ENCODE measurements at regions not wholly inside any gene's neighbourhood (a gene's known extent, or its start where the extent isn't known, plus 50 kb on each side); places are given as distances from the start of the nearest gene placed in this dataset.
"Not testable (repeated sequence)": the region's sequence is repeated elsewhere in the genome, so short reads cannot be mapped to it uniquely, and the experiment has no call there.

DNA sequence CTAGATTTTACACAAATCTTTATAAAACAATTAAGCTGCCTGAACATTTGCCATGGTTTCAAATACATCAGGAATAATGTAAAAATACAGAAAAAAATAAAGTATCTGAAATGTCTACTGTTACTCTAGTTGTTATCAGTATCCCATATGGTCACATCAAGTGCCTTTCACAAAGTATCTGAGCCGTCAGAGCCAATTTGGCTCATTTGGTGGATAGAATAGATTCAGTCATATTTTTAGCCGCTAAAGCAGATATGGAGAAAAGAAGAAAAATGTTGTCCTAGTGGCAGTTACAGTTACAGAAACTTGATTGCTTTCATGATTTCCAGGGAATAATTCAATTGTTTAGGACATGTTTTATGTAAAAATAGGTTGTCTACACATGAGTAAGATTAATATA lies 641.1 kb downstream of the RAPGEF2 start:
- DNase-seq (ENCODE audit: low read depth), result no peak

DNA sequence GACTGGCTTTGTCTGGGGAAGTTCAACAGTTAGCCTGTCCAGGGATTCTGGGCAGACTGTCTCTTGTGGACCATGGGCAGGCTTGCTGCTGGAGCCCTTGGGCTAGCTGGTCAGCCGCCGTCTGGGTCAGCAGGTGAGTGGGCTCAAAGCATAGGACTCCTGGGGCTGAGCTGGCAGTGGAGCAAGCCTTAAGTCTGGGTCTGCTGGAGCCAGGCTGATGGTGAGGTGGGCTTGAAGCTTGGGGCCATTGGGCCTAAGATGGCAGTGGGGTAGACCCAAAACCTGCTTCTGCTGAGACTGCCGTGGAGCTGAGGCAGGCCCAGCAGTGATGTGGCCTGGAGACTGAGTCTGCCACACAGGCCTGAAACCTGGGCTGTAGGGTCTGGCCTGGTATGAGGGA lies 645.1 kb downstream of the RAPGEF2 start:
- DNase-seq (ENCODE audit: low read depth), result no peak

DNA sequence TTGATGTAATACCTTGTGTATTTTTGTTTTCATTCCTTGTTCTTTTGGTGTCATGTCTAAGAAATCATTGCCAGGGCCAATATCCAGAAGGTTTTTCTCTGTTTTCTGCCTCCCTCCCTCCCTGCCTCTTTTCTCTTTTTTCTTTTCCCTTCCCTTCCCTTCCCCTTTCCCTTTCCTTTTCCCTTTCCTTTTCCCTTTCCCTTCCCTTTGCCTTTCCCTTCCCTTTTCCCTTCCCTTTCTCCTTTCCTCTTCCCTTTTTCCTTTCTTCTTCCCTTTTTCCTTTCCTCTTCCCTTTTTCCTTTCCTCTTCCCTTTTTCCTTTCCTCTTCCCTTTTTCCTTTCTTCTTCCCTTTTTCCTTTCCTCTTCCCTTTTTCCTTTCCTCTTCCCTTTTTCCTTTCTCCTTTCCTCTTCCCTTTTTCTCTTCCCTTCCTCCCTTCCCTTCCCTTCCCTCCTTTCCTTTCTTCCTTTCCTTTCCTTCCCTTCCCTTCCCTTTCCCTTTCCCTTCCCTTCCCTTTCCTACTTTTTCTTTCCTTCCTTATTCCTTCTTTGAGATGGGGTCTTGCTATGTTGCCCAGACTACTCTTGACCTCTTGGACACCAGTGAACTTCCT lies 646.1 kb downstream of the RAPGEF2 start:
- DNase-seq (ENCODE audit: low read depth), result no peak

DNA sequence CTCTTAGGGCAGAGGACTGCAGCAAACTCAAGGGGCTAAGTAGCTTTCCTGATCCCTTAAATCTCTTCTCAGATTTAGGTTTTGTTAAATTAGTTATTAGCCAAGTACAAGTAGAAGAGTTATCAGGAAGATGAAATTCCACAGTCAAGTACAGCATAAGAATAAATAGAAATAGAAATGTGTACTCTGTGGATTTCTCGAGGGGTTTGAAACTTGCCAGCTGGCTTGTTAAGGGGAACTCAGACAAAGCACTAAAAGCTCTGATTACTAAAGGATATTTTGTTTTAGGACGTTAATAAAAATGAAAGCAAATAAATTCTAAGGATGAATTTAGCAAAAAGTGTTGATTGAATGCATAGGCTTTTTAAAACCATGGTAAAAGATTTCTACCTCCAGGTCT lies 654.6 kb downstream of the RAPGEF2 start:
- no peak for DNase-seq (ENCODE audit: low read depth)

DNA sequence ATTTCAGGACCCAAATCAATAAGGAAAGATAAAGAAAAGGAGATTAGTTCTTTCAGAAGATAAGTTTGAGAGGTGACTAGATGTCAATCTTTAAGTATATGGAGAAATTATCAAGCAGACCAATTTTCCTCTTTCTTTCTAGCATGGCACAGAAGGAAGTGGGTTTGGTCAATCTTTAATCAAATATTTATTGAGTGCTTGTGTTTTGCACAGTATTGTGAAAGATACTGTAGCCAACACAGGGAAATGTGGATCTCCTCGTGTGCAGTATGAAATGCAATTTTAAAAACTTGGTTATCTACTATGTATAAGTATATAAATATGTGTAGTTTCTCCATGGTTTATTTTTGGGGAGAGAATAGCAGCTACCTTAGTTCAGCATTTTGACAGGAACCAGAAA lies 655.2 kb downstream of the RAPGEF2 start:
- no peak for DNase-seq (ENCODE audit: low read depth)

DNA sequence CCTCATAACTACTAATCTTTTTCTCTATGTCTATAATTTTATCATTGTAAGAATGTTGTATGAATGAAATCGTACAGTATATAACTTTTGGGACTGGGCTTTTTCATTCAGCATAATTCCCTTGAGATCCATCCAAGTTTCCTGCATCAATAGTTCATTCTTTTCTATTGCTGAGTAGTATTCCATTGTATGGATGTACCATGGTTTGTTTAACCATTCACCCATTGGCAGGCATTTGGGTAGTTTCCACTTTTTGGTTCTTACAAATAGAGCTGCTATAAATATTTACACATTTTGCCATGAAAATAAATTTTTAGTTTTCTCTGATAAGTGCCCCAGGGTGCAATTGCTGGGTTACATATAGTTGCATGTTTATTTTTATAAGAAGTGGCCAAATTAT lies 659.8 kb downstream of the RAPGEF2 start:
- DNase-seq (ENCODE audit: low read depth), result no peak

DNA sequence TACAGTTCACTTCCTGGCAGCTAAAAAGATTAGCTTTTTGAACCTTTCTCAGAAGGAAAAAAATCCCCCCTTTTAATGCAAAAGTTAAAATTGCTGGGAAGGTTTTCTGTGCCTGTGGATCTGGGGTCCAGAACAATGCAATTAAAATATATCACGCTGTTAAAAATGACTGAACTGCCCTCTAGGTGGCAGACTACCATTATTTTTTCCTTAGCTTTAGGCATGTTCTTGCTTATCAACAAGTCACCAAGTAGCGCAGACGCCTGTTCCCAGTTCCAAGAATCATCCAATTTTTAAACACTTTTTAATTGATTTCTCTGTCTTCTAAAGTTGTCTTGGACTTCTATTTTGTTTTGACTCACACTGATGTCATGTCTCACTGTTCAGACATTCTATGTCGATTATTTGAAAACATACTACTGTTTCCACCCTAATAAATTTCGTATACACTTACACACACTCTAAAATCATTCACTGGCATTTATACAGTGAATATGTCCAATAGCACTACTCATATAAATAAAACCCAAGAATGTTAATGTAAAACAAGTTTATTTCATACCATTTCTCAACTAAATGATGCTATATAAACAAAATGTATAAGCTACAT lies 661.6 kb downstream of the RAPGEF2 start:
- no peak for DNase-seq (ENCODE audit: low read depth)

DNA sequence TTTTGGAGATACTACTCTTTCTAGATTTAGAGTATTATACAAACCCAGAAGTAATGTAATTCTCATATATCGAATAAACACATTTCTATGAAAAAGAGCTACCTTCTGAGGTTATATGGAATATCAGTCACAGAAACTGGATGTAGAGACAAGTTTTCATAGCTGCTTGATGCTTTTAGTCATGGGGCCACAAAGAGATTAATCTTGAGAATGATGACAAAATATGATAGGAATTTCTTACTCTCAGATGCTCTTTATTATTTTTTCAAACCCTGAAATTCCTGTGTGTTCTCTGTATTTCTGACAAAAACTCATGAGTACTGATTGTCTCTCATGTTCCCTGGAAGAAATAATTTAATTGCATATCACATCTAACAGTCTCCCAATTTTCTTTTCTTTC lies 662.5 kb downstream of the RAPGEF2 start:
- DNase-seq (ENCODE audit: low read depth), result no peak

DNA sequence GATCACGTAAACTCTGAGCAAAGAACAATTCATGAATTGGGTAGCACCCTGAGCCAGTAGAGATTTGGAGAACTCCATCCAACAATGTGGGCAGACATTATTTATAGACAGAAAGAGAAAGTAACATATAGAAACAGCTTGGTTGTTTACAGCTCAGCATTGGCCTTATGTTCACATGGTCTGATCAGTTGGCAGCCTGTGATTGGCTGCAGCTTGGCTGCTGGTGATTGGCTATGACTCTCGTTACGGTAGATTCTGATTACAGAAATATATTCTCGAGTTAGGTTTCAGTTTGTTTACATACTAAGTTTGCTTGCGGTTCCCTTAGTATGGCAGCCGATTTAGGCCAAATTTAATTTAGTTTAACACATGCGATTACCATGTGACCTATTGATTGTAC lies 663.4 kb downstream of the RAPGEF2 start:
- DNase-seq (ENCODE audit: low read depth), result no peak

DNA sequence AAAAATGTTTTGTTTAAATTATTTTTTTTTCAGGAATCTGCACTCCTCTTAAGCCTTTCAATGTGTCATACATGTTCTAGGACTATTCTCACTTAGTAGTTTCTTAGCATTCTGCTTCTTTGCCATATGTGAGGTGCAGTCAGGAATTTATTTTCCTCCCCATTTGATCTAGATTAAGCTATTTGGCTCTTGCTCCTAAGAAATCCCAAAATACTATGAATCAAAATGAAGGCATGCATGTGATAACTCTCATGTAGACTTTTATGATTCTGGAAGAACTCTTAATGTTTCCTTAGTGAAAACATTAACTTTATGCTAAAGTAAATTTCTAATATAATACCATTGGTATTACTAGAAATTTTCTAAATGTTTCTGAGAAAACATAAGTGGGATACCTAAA lies 664.5 kb downstream of the RAPGEF2 start:
- no peak for DNase-seq (ENCODE audit: low read depth)

DNA sequence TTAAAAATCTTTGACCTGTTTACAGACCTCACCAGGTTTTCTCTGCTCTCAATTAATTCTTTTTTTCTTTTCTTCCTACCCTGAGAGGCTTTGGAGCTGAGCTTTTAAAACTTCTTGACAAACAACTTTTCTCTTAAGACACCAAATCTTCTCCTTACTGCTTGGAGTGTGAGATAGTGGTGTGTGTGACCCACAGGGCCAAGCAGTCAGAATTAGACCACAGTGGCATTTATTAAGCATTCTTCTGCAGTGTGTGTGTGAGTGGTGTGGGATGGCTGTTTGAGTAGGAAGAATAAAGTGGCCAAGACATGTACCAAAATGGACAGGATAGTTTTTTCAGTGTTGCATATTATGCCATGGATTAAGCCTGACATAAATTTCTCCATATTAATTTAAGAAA lies 665.1 kb downstream of the RAPGEF2 start:
- no peak for DNase-seq (ENCODE audit: low read depth)

DNA sequence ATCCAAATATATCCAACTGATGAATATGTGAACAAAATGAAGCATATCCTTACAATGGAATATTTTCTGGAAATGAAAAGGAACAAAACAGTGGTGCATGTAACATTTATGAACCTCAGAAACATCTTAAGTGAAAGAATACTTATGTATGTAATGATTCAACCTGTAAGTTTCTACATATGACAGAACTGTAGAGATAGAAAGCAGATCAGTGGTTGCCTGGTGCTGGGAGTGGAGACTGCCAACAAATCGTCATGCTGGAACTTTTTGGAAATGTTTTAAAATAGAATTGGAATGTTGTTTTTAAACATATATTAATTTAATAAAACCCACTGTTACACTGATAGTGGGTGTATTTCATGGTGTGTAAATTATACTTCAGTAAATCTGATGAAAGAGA lies 667.5 kb downstream of the RAPGEF2 start:
- DNase-seq (ENCODE audit: low read depth), result no peak

DNA sequence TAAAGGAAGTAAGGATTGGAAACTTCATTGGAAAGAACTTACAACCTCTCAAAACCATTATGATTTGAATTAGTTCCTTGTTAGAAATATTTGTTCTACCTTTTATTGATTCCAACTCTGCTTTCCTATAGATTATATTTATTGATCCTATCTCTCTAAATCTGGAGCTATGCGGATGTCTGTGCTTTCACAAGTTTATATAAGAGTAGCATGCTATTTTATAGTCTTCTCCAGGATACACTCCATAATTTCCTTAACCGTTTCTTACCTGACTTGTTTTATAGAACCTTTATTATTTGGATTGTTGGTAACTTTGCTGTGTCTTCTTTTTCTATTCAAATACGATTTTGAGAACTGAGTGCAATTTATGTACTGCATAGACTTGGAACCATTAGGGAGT lies 668.1 kb downstream of the RAPGEF2 start:
- no peak for DNase-seq (ENCODE audit: low read depth)

DNA sequence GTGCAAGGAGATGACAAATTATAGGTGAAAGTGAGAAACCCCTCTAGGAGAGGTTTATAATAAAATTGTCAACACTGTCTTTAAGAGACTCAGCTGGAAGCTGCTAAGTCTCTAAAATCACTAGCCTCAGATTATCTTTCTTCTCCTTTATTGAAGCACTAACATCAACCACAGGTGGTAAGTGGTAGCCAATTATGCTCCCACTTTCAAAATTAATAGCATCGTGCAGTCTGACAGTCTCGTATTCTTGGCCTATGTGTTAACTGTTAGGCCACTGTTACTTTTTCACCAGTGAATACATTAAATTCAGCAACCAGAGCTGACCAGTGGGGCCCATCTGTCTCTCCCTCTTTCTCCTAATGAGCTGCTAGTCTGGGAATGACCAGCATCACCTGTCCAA lies 674.1 kb downstream of the RAPGEF2 start:
- DNase-seq (ENCODE audit: low read depth), result no peak

DNA sequence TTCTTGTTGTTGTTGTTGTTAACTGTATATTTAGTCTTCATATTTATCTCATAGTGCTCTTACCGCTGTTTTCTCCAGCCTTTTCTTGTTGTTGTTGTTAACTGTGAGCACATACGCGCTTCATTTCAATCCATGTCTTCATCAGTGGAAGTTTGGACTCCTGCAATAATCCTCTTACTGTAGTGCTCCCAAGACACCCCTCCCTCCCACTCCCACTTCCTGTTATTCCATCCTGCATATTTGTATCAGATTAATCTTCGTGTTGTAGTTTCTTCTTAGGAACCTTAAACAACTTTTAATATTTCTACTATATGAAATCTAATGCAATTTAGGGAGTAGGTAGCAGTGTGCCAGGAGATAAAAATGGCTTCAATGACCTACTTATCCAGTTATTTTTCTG lies 674.8 kb downstream of the RAPGEF2 start:
- DNase-seq (ENCODE audit: low read depth), result no peak

DNA sequence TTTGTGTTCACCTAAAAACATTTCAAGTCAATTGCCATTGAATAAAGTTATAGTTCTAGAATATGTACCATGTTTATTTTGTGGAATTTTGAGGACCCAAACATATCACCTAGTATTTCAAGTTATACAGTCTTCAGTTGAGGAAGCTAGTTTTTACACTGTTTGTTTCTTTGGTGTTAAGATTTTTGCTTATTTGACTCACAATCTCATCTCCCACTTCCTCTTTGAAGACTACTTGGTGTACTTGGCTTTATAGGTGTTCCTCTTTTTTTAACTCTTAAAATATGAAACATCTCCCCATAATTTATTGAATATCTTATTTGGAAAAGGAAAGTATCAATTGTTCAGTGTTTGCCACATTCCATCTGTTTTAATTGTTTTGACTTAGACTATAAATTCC lies 675.4 kb downstream of the RAPGEF2 start:
- DNase-seq (ENCODE audit: low read depth), result no peak

DNA sequence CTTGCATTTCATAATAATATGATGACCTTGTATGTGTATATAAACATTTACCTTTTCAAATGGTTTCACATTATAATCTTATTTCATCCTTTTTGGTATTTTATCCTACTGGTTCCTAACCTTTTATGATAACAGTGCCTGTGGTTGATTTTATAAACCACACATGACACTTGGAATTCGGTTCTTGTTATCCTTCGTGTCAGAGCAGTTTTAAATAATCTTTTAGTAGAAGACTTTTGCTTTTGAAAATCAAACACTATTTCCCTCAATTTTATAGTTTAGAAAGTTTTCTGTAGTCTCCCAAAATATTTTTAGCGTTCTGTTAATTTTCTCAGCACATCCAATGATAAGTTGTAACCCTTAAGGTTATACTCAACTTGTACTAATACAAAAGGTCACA lies 676.8 kb downstream of the RAPGEF2 start:
- no peak for DNase-seq (ENCODE audit: low read depth)

DNA sequence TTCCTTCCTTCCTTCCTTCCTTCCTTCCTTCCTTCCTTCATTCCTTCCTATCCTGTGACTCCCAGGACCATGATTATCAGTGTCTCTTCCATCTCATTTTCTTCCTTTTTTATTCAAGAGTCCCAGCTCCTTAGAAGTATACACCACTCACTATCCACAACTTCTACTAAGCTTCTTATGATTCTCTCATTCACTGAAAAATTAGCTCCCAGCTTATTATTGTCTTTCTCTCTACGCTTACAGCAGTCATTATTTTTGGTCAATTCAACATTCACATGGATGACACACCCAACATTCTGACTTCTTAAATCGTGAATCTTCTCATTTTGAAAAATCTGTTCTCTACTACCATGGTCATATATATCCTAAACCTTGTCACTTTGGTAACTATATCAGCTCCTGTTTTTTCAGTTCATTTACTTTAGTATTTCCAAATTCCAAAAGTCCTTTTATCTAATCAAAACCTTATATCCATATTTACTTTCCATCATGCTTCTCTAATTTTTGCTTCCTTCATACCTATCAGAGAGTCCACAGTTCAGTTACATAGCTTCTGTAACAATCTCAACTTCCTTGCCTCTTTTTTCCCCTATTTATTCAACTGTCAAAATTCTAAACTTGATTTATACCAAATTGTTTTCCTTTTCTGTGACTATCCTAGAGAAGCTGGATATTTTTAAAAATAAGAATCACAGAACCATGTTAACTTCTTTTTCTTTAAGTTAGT lies 677.5 kb downstream of the RAPGEF2 start:
- DNase-seq (ENCODE audit: low read depth), result no peak

DNA sequence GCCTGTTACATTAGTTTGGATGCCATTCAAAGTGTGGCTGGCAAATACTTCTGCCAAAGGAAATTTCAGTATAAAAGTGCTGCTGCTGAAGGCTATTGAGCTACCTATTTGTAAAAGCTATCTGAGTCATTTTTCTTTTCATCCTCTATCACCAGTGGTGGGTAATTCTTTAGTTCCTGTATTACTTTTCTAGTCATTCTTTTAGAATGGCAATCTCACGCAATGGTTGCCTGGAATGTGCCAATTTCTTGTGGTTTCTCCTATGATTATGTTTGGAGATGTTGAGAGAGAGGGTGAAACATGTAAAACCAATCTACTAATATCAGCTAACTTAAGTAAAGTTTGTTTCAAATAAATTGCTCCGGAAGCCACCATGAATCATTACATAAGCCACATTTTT lies 685.0 kb downstream of the RAPGEF2 start:
- DNase-seq (ENCODE audit: low read depth), result no peak

DNA sequence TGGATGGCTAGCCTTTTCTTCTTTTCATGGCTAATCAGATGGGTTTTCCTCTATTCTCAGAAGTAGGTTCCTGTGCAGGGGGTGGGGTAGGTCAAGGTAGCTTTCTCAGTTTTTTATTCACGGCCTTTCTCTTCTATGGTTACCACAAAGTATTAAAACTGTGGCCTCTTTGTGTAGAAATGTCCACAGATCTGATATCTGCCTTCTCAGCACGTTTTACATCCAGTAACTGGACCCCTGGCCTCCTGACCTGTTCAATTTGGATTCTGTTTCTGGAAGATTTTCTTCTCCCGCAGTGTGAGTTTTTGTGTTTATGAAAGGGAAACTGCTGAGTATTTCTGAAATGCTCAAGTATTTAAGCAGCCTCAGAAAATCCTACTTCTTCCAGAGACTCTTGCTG lies 688.5 kb downstream of the RAPGEF2 start:
- DNase-seq (ENCODE audit: low read depth), result no peak

DNA sequence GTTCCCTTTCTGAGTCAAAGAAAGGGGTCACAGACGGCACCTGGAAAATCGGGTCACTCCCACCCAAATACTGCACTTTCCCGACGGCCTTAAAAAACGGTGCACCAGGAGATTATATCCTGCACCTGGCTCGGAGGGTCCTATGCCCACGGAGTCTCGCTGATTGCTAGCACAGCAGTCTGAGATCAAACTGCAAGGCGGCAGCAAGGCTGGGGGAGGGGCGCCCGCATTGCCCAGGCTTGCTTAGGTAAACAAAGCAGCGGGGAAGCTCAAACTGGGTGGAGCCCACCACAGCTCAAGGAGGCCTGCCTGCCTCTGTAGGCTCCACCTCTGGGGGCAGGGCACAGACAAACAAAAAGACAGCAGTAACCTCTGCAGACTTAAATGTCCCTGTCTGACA lies 701.7 kb downstream of the RAPGEF2 start:
- not testable (repeated sequence) for DNase-seq (ENCODE audit: low read depth)

DNA sequence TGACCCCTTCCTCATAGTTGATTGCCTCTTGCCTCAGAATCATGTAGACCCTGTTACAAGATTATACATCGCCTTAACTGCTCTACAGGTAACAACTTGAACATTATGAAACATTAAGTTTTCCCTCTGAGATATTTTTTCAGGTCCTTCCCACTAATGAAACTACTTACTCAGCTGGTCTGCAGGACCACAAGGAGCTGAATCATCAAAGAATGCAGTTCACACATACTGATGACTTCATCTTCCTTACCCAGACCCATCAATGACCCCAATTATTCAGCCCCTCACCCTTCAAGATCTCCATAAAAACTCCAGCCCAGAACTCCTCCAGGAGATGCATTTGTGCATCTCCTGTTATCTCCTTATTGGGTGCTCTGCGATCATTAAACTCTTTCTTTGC lies 720.9 kb downstream of the RAPGEF2 start:
- no peak for DNase-seq (ENCODE audit: low read depth)

DNA sequence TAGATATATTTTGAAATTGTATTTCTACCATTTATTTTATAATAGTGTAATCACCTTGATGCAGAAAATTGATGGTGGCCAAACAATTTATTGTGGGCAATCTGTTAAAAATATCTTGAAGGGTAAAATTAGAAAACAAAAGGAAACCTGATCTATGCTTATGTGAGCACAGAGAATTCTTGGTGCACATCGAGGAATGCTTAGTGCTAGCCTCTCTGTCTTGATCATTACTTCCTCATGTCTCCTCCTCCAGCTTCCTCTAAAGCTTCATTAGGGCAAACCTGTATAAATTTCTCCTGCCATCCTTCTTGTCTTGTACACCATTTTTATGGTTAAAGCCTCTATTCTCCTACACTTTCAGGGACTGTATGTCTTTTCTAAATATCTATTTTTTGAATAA lies 725.8 kb downstream of the RAPGEF2 start:
- no peak for DNase-seq (ENCODE audit: low read depth)

DNA sequence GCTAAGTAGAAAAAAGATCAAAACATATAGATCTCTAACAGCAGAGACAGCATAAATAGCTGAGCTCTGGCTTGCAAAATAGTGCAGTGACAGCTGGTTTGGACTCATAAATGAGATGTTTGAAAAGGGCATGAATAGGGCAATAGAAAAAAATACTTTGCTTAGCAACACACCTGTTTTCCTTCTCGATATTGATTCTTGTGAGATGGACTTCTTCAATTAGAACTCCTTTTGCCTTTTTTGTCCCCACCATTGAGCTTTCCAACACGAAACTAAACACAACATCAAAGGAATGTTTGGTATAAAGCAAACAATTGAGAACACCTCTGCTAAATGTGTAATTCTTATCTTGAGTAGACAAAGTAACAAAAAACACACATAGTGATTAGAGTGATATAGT lies 726.3 kb downstream of the RAPGEF2 start:
- no peak for DNase-seq (ENCODE audit: low read depth)
